Keratinocyte (primary cell): ENCODE measurements at regions not wholly inside any gene's neighbourhood (a gene's known extent, or its start where the extent isn't known, plus 50 kb on each side); places are given as distances from the start of the nearest gene placed in this dataset.

Experiments used
- DNase-seq: peaks from one replicate; pipeline ENCODE4 v3.0.0-alpha.2; 2011; ENCODE audit warnings: low read depth, missing footprints, low spot score
- FAIRE-seq: peaks from 2 replicates; lab custom pipeline; 2011; peaks lifted over from hg19 to GRCh38; lab: Jason Lieb, UNC
- H2AFZ ChIP-seq: 2 replicates; pipeline ENCODE4 v1.6.0; 2012; ENCODE audit warnings: low read length, control low read depth, inconsistent platforms; ENCODE audit not compliant: control insufficient read depth
- H3K27ac ChIP-seq: 2 replicates; pipeline ENCODE4 v1.5.1; 2011; ENCODE audit warnings: low read length; ENCODE audit not compliant: control insufficient read depth, insufficient read depth
- H3K27me3 ChIP-seq: 3 replicates; pipeline ENCODE4 v1.6.0; 2011; ENCODE audit warnings: low read length; ENCODE audit not compliant: control insufficient read depth, insufficient read depth; ENCODE audit errors: extremely low read depth
- H3K36me3 ChIP-seq, 2 experiments: 2 replicates in 1 of 2; 3 replicates in 1 of 2; pipeline ENCODE4 v1.5.1; 2011; ENCODE audit warnings: low read length in 2 of 2, mild to moderate bottlenecking in 1 of 2; ENCODE audit not compliant: control insufficient read depth in 2 of 2, insufficient read depth in 2 of 2; ENCODE audit errors: extremely low read depth in 1 of 2
- H3K4me1 ChIP-seq: 3 replicates; pipeline ENCODE4 v1.5.1; 2011; ENCODE audit warnings: low read length; ENCODE audit not compliant: control insufficient read depth, insufficient read depth; ENCODE audit errors: extremely low read depth
- H3K4me2 ChIP-seq: 3 replicates; pipeline ENCODE4 v1.6.0; 2011; ENCODE audit warnings: low read depth, low read length; ENCODE audit not compliant: control insufficient read depth, insufficient read depth; ENCODE audit errors: extremely low read depth
- H3K4me3 ChIP-seq, 3 experiments: fragments of 200-600 bp in 1 of 3; sonication (generic) in 1 of 3; 2 replicates in 2 of 3; 3 replicates in 1 of 3; pipeline ENCODE4 v1.5.1; 2011 to 2016; ENCODE audit warnings: low read length in 3 of 3, mild to moderate bottlenecking in 3 of 3, control low read depth in 2 of 3, inconsistent platforms in 1 of 3, low read depth in 1 of 3, mixed read lengths in 1 of 3, mixed run types in 1 of 3, moderate library complexity in 1 of 3; ENCODE audit not compliant: control insufficient read depth in 2 of 3, insufficient read depth in 2 of 3; ENCODE audit errors: extremely low read depth in 1 of 3
- H3K79me2 ChIP-seq: 2 replicates; pipeline ENCODE4 v1.6.0; 2012; ENCODE audit warnings: low read length; ENCODE audit not compliant: control insufficient read depth, insufficient read depth
- H3K9ac ChIP-seq: 3 replicates; pipeline ENCODE4 v1.6.0; 2011; ENCODE audit warnings: low read length; ENCODE audit not compliant: control insufficient read depth, insufficient read depth; ENCODE audit errors: extremely low read depth
- H3K9me1 ChIP-seq: 3 replicates; pipeline ENCODE4 v1.6.0; 2011; ENCODE audit warnings: low read length; ENCODE audit not compliant: control insufficient read depth, insufficient read depth; ENCODE audit errors: extremely low read depth
- H3K9me3 ChIP-seq: 2 replicates; pipeline ENCODE4 v1.5.1; 2012; ENCODE audit warnings: low read depth, low read length; ENCODE audit not compliant: control insufficient read depth
- H4K20me1 ChIP-seq: 3 replicates; pipeline ENCODE4 v1.6.0; 2011; ENCODE audit warnings: low read length; ENCODE audit not compliant: control insufficient read depth, insufficient read depth; ENCODE audit errors: extremely low read depth
- CTCF ChIP-seq, 3 experiments: IDR thresholded peaks in 1 of 3; conservative IDR thresholded peaks in 1 of 3; optimal IDR thresholded peaks in 1 of 3; 2 replicates in 2 of 3; 3 replicates in 1 of 3; pipeline versions ENCODE3 to v1.5.1; 2011; ENCODE audit warnings: low read length in 3 of 3, mild to moderate bottlenecking in 3 of 3, moderate library complexity in 2 of 3, control low read depth in 1 of 3, inconsistent platforms in 1 of 3; ENCODE audit not compliant: insufficient read depth in 2 of 3; ENCODE audit errors: extremely low read depth in 1 of 3
- EZH2 ChIP-seq: IDR thresholded peaks from one replicate; pipeline ENCODE4 v1.6.1; 2012; ENCODE audit warnings: inconsistent platforms, mild to moderate bottlenecking, low read length, moderate library complexity
- dilution Hi-C: fragments of 300-500 bp; cut with MboI; formaldehyde crosslinking; loops from one replicate; pipeline ENCODE4 v1.7.0; 2020; ENCODE audit warnings: low sequenced_read_pairs; ENCODE audit not compliant: extremely low pct_ligation_motif_present

GRCh38 chr1:245085508-245086095 lies 69.2 kb upstream of the KIF26B start:
- no peak overlapping the region for H2AFZ ChIP-seq
- TF ChIP-seq CTCF (optimal IDR thresholded peaks at IDR 0.05 in 1 of 3, IDR thresholded peaks at IDR 0.05 in 1 of 3, conservative IDR thresholded peaks at IDR 0.05 in 1 of 3; ENCODE audit: extremely low read depth in 1 of 3, insufficient read depth in 2 of 3, low read length in 3 of 3) = peak in 2 of 3 experiments; percentile 18 to 25
- TF ChIP-seq EZH2 = no peak
- H4K20me1 ChIP-seq = no peaks in the 10 kb centered on the region
- no peaks in the 10 kb centered on the region for H3K9me1 ChIP-seq
- H3K27me3 ChIP-seq = no peaks in the 10 kb centered on the region
- H3K4me3 ChIP-seq = no peak overlapping the region
- H3K9ac ChIP-seq = no peak overlapping the region
- peak overlapping the region; percentile 55 for H3K27ac ChIP-seq
- FAIRE-seq = peak; percentile 92
- peak overlapping the region; percentile 67 for H3K4me2 ChIP-seq
- dilution Hi-C loops = no loop called here
- no peaks in the 10 kb centered on the region for H3K9me3 ChIP-seq
- H3K36me3 ChIP-seq = no peaks in the 10 kb centered on the region
- H3K4me1 ChIP-seq = peaks cover 28% of the 10 kb centered on the region
- DNase-seq = peak; percentile 66
- no peaks in the 10 kb centered on the region for H3K79me2 ChIP-seq

GRCh38 chr1:245084551-245084950 lies 70.2 kb upstream of the KIF26B start:
- FAIRE-seq = no peak

More at GRCh38 chr1:245084551-245084950, 70.2 kb upstream of the KIF26B start:
- H3K27ac ChIP-seq = no peak overlapping the region
- H3K9ac ChIP-seq = no peak overlapping the region
- H3K9me1 ChIP-seq = no peaks in the 10 kb centered on the region
- H4K20me1 ChIP-seq = no peaks in the 10 kb centered on the region
- peaks cover 25% of the 10 kb centered on the region for H3K4me1 ChIP-seq
- no peaks in the 10 kb centered on the region for H3K36me3 ChIP-seq
- no peak overlapping the region for H3K4me3 ChIP-seq
- no peaks in the 10 kb centered on the region for H3K79me2 ChIP-seq
- DNase-seq = no peak
- H3K4me2 ChIP-seq = no peak overlapping the region
- TF ChIP-seq CTCF (optimal IDR thresholded peaks at IDR 0.05 in 1 of 3, IDR thresholded peaks at IDR 0.05 in 1 of 3, conservative IDR thresholded peaks at IDR 0.05 in 1 of 3; ENCODE audit: extremely low read depth in 1 of 3, insufficient read depth in 2 of 3, low read length in 3 of 3) (no peak), EZH2 (no peak)
- H3K27me3 ChIP-seq = no peaks in the 10 kb centered on the region
- dilution Hi-C loops = no loop called here
- H3K9me3 ChIP-seq = no peaks in the 10 kb centered on the region
- no peak overlapping the region for H2AFZ ChIP-seq
